Posterior vena cava (tissue), 2 donors: ENCODE measurements at regions not wholly inside any gene's neighbourhood (a gene's known extent, or its start where the extent isn't known, plus 50 kb on each side); places are given as distances from the start of the nearest gene placed in this dataset.
"Not testable (repeated sequence)": the region's sequence is repeated elsewhere in the genome, so short reads cannot be mapped to it uniquely, and the experiment has no call there.

Experiments used
- DNase-seq: peaks from one replicate; pipeline ENCODE4 v3.0.0-alpha.2; 2020; ENCODE audit warnings: low spot score
- intact Hi-C, 2 donors: fragments of 100-400 bp; cut with DNase I; formaldehyde crosslinking; loops; one replicate each; pipeline versions ENCODE4 v1.14.1 to v1.14.2; 2022 to 2023
- donor health status: DM: yes; HTN: yes; CAD: no.
- donor health status: DM: yes; HTN: yes; CAD: no.

DNA sequence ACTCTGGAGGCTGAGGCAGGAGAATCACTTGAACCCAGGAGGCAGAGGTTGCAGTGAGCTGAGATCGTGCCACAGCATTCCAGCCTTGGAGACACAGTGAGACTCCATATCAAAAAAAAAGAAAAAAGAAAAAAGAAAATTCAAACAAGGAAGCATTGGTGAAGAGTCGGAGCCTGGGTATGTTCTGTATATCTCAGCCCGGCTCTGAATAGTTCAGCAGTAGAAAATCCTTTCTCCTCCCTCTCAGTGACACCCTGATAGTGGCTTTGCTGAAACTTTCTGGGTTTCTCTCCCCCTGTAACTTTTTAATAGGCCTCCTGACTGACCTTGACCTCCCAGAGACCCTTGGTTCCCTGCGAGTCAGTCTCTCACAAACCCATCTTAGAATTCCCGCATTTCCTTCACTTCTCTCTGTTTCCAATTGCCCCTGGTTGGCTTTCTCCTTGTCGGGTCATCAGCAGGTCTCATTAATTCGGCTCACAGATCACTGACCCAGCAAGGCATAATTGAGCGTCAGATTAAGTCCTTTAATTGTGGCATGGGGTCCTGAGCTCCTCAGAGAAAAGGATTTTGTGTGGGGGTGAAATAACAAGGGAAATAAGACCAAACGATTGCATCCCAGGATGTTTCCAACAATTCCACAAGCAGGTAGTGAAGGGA is 541.6 kb upstream of the NRP1 start:
- no peak for DNase-seq
- intact Hi-C loops: loop anchor here in 1 of 2 donors (1.0 kb wide), 1 partner anchor 35 kb away; no protein-coding TSS in a partner anchor

DNA sequence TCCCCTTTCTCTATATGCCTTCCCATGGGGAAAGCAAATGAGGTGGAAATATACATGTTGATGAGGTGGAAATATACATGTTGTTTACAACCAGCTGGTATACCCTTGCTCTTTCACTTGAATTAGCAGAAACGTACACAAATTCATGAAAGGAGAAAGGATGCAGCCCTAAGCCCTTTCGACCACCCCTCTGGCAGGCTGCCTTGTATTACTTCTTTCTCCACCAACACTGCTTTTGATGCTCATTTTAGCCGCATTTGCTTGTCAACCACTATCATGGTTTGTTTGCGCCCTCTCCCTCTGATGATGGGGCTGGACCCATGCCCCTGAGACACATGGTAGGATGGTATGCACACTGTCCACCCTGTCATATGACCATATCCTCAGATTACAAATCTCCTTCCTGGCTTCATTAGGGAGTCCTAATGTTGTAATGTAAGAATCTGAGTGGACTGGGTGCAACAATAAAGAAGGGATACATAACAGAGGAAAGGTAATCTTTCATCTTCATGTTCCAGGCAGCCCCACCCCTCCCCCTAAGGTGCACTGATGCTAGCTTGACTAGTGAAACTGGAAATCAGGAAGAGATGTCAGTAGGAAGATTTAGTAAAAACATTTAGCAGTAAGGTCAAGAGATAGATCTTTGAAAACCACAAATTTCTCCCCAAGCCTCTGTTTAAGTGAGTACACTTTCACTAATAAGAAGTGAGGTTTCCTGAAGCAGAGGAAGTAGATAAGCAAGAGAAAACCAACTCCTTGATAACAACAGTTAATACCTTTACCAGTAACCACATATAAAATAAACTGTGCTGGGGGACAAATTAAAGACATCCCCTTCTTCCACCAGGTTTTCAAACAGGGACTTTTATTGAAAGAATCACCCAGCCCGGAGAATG is 536.8 kb upstream of the NRP1 start:
- intact Hi-C loops: no loop called here
- DNase-seq: no peak

DNA sequence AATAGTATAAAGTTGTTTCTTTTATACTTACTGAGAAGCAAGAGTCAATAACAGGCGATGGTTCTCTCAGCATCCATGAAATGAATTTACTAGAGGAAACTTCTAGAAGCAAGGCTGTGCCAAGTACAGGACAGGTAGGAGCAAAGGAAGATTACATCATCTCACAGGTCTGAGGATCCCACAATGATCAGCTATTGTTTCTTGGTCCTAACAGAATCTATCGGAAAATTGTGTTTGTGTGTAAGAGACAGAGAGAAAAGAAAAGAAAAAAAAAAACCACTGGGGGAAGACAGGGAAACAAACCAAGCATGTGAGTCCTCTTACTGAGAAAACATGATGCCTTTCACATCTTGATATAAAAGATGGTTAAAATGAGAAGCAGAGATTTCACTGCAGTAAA is 535.0 kb upstream of the NRP1 start:
- DNase-seq: no peak
- intact Hi-C loops: no loop called here

DNA sequence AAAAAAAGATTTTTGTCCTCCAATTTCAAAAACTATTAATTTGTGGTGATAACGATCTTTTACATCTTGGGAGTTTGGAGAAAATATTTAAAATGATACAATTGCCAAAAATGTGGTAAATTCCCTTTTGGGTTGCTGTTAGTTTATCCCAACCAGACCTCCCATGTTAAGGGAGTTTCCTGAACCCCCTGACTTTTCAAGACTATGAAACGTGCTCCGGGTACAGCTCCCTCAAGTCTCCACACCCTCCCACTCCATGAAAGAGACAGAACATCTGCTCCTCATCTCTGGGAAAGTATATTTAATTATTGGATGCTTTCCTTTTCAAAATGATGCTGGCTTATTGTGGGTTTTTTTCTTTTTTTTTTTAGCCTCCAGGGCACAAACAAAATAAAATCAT is 534.6 kb upstream of the NRP1 start:
- no peak for DNase-seq
- intact Hi-C loops: no loop called here

DNA sequence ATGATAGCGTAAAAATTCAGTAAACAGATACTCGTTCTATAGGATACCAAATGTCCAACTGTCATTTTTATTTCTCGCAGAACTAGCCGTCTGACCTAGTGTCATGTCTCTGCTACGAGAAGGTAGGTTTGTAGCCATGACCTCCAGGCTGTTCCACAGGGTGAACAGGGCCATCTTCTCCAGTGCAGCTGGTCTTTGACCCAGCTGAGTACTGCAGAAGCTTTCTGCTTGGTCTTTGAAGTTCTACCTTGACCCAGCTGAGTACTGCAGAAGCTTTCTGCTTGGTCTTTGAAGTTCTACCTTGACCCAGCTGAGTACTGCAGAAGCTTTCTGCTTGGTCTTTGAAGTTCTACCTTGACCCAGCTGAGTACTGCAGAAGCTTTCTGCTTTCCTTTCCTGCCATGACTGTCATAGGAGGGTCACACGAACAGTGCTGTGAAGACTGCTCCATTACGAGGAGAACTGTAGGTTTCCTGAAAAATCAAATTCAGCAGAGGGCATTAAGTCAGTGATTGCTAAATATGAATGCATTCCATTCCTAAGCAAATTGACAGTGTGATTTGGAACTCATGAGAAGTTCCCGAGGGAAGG is 532.8 kb upstream of the NRP1 start:
- DNase-seq, intact Hi-C loops: not testable (repeated sequence)

DNA sequence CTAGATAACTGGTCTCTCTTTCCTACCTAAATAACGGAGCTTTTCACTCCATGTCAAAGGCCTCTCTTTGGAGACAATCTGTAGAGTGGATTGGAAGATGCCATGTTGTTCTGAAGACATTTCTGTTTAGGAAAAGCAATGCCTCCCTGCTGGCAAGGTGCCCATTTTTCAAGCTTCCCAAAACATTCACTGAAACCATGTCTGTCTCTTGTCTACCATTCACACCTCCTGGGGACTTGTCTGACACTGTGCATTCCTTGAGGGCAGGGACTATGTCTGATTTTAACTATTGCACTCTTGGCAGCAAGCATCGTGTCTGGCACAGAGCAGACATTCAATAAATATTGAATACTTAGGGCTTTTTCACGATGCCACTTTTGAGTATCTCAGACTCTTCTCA is 528.9 kb upstream of the NRP1 start:
- intact Hi-C loops: no loop called here
- DNase-seq: no peak

DNA sequence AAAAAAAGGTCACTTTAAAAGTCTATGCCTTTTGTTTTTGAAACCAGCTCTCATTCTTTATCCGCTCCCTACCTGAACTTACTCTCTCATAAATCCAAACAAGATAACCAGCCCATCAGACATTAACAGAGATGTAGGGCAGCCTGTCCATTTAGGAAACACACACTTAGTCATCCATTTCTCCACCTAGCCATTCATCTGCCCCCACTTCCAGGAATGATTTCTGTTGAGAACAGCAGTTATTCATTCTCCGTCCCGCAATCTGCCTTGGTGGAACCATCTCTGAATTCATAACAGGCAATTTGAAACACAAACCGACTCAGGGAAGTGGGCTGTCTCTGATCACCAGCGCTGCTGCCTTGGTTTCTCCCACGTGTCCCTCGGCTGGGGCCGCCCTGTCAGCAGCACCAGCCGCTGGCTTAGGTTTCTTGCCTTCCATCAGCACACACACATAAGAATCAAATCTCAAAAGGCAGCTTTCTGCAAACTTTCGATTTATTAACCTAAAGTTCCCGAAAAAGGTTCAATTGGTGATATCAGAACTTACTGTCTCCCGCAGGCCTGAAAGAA is 528.2 kb upstream of the NRP1 start:
- DNase-seq: no peak
- intact Hi-C loops: no loop called here

DNA sequence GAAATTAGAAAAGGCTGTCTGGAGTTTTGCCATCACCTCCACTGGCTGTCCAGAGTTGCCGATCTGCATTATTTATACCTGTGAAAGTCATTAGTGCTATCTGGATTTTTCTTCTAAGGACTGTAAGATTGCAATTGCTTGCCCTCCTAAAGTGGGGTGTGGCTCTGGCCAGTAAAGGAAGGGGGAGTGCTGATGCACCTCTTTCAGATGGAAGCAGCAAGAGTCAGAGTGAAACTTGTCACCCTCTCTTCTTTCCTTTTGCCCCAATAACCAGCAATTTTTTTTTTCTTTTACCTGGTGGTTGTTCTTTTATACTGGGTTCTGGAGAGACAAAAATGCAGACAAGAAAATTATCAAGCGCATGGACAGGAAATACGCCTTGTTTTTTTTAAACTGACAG is 527.4 kb upstream of the NRP1 start:
- no peak for DNase-seq
- intact Hi-C loops: no loop called here

DNA sequence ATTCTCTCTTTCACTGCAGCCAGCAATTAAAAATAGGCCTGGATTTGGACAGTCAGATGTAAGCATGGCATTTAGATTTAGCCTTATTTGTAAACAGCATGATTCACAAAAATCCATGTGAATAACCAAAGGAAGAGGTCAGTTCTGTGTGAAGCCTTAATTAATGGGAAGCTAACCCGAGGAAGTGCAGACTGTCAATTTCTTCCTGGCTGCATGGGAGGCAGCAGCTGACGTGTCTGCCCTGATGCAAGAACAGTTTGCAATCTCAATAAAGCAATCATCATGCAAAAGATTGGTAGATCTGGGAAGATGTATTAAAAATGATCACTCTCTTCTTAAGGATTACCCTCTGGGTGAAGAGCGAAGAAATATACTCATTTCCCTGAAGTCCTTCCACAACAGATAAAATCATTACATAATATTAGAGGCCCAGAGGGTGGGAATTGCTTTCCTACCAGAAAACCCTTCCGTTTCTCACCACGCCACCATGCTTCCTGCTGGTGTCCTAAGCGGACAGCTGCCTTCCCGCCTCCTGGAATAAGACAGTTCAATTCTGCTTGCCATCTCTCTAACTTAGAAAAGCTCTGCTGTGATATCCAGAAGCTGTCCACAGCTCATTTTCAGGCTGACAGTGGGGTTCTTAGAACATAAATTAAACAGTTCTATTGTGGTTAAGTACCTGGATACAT is 526.7 kb upstream of the NRP1 start:
- no peak for DNase-seq
- intact Hi-C loops: no loop called here

DNA sequence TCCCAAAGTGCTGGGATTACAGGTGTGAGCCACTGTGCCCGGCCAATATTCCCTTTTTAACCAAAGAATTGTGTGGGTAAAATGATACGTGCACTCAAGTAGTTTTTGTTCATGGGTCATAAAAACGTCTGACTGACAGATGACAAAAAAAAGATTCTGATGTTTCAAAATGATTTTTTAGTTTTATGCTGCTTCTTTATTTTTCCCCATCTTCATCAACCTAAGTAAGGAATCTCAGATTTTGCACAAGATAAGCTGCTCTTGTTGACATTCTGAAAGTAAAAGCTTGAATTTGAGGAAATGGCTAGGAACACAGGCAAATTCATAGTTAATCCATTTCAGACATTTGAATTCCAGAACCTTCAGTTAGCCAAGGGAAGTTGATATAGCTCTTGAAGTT is 526.1 kb upstream of the NRP1 start:
- intact Hi-C loops: no loop called here
- DNase-seq: no peak

DNA sequence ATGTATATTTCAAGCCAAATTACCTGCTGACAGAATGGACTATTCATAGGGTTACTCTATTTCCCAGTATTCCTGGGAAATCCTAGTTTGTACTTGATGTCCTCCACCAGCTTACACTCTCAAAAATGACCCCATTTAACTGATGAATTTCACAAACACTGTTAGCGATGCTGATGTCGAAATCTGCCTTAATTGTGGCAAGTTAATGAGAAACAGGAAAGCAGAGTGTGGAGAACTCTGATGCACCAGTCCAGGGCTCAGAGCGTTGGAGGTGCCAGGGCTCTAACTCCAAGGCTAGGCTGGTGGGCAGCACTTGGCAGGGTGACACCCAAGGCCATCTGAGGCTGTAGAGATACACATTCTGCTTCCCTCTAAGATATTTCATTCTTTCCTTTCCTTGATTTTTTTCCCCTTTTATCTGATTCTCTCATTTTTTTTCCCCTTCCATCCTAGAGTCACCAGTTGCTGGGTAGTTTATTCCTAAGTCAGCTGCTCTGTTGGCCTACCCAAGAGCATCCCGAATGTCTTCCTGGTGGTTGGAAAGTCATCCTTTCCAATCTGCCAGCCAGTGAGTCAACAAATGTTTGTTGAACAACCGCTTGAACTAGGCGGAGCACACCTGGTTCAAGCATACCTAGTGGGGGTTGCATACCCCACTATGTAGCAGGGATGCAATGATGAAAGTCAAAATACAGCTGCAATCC is 525.0 kb upstream of the NRP1 start:
- no peak for DNase-seq
- intact Hi-C loops: no loop called here

DNA sequence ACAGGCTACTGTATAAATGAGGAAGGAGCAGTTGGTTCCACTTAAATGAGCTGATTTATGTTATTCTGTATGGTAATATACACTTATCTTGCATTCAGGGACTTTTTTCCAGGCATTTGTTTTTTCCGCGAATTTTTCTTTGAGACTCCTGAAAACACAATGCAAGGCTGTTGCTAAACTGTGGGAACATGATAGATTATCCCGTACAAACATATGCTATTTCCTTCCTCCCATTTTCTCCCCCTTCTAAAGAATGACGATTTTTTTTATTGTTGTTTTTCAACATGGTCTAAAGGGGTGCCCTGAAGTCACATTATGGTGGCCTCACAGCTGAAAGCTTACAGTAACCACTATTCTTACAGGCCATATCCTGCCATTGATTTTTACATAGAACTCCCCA is 523.9 kb upstream of the NRP1 start:
- DNase-seq: no peak
- intact Hi-C loops: no loop called here

DNA sequence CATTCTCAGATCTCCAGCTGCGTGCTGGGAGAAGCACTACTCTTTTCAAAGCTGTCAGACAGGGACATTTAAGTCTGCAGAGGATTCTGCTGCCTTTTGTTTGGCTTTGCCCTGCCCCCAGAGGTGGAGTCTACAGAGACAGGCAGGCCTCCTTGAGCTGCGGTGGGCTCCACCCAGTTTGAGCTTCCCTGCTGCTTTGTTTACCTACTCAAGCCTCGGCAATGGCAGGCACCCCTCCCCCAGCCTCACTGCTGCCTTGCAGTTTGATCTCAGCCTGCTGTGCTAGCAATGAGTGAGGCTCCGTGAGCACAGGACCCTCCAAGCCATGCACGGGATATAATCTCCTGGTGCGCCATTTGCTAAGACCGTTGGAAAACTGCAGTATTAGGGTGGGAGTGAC is 518.8 kb upstream of the NRP1 start:
- DNase-seq, intact Hi-C loops: not testable (repeated sequence)

DNA sequence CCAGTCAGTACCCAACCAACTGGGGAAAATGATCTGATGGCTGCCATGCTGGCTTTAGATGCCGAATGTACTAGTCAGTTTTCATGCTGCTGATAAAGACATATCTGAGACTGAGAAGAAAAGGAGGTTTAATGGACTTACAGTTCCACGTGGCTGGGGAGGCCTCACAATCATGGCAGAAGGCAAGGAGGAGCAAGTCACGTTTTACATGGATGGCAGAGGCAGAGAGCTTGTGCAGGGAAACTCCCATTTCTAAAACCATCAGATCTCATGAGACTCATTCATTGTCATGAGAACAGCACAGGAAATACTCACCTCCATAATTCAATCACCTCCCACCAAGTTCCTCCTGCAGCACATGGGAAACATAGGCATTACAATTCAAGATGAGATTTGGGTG is 508.9 kb upstream of the NRP1 start:
- intact Hi-C loops: no loop called here
- DNase-seq: no peak

DNA sequence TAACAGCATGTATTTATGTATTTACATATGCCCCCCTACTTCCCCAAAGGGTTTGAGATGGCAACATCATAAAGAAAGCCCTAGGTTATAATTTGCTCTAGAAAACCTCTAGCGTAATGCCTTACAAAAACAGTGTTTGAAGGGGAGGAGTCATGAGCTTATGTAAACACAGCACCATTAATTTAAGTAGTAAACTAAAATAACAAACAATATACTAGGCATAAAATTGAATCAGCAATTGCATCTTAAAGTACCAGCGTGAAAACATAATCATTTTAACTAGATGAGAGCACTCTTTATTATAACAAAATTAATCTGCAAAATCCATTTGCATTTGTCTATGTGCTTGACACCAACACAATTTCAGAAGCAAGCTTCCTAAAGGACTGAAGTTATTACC is 507.2 kb upstream of the NRP1 start:
- intact Hi-C loops: loop anchor here in 1 of 2 donors (1.0 kb wide), 1 partner anchor 35 kb away; no protein-coding TSS in a partner anchor
- DNase-seq: no peak

DNA sequence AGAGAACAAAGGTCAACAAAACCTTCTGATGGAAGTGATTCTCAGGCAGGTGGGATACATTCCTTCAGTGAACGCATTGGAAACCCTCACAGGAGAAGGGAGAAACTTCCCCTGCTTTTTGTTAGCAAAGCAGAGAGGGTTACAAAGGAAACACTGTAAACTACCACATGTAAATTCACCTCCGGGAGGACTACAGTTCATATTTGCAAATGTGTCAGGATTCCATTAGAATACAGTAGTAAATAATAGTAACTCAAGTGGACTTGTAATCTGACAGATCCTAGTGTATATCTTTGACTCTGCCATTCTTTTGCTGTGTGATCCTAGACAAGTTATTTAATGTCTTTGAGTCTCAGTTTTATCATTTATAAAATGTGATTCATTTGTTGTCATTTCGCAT is 504.3 kb upstream of the NRP1 start:
- no peak for DNase-seq
- intact Hi-C loops: no loop called here

DNA sequence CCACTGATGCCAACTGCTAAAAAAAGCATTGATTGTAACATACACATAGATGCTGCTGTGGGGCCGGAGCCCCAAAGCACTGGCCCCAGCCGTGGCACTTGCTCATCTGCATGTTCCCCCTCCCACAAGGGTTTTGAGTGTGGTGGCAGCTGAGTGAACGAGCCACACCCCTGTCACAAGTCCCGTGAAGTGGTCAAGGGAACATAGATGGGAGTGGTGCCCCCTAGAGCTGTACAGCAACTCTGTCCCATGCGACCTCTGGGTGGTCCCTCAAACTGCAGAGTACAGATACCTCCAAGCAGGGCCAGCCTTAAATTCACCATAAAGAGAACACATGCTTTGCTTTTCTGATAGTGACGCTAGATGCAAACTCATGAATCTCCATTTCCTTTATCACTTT is 503.3 kb upstream of the NRP1 start:
- intact Hi-C loops: no loop called here
- no peak for DNase-seq

DNA sequence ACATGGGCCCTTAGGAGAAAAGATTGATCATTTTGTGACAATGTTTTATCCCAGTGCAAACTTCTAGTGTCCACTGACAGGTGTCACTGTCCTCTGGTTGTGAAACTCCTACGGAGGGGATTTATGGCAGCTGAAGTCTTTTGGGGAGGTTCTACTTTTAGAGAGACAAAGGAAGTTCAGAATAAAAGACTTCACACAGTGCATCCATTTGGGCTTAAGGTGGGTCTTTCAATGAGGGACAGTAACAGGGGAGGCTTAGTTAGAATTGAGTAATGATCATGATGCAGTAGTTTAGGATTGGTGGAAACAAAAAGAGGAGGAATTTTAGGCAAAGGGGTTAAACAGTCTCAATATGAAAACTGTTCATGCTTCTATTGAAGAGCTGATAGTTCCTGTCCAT is 501.1 kb upstream of the NRP1 start:
- intact Hi-C loops: no loop called here
- no peak for DNase-seq

DNA sequence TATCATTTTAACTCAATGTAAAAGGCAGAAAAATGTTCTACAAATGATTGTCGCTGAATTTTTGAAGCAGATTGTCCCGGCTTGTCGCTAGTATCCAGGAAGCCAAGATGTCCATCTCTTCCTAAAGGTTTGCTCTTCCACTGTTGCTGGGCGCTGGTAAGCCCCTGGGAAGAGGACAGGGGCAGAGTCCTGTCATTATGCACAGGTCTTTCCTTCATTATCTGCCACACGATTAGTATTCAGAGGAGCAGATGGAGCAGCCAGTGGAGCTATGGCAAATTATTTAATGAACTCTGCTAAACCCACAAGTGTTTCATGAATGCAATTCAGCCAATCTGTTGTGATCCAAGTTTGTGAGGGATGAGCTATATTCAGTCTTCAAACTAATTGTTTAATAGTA is 499.1 kb upstream of the NRP1 start:
- no peak for DNase-seq
- intact Hi-C loops: no loop called here
